Activated CD4-positive, alpha-beta T cell treated with anti-CD3 and anti-CD28 coated beads for 48 hours (primary cell): ENCODE measurements at regions not wholly inside any gene's neighbourhood (a gene's known extent, or its start where the extent isn't known, plus 50 kb on each side); places are given as distances from the start of the nearest gene placed in this dataset.
"Not testable (repeated sequence)": the region's sequence is repeated elsewhere in the genome, so short reads cannot be mapped to it uniquely, and the experiment has no call there.

Experiments
- DNase-seq: peaks from one replicate; pipeline ENCODE4 v3.0.0-alpha.2; 2020

DNA sequence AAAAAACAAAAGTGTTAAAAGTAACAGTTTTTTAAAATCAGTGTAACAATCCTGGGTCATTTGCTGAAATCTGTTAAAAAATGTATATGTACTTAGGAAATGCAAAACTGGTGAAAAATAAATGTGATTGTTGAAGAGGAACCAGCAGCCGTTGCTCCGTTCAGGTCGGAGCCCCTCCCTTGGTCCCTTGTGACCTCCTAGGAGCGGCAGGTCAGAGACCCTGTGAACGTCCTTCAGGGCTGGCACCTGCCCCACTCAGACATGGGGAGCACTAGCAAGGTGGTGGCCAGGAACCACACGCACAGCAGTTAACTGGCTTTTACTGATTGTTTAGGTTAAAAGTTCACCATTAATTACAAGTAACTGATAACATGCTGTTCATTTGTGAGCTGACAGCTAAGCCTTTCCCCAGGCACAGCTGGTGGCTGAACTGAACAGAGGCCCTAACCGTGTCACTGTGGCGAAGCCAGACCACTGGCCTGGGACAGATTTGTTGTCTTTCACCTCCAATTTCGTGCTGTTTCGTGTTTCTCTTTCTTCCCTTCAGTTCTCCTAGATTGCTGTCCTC, 159.2 kb upstream of the ALKAL2 start:
- DNase-seq: no peak

DNA sequence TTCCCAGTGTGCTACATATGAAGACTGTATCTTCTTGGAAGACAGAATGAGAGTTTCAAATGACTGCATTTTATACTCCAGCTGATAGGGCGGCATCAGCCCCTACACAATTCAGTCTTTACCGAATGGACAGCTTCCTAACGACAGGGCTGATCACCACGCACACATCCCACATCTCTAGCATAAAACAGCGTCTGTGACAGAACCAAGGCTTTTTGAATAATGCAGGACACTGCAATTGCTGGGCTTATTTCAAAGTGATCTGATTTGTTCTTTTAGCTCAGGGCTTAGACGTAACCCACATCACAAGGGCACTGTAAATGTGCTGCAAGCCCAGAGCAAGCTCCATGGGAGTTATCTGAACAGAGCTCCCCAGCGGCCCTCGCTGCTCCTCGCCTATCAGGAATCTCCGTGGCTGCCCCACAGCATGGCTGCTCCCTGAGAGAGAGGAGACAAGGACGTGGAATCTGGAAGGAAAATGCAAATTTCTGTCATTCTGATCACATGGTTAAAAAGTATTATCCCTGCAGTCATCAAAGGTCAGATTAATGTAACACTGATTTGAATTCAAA, 158.5 kb upstream of the ALKAL2 start:
- DNase-seq: no peak

- no peak for DNase-seq
Measured at GRCh38 chr2:445896-446295, 158.0 kb upstream of the ALKAL2 start.

DNA sequence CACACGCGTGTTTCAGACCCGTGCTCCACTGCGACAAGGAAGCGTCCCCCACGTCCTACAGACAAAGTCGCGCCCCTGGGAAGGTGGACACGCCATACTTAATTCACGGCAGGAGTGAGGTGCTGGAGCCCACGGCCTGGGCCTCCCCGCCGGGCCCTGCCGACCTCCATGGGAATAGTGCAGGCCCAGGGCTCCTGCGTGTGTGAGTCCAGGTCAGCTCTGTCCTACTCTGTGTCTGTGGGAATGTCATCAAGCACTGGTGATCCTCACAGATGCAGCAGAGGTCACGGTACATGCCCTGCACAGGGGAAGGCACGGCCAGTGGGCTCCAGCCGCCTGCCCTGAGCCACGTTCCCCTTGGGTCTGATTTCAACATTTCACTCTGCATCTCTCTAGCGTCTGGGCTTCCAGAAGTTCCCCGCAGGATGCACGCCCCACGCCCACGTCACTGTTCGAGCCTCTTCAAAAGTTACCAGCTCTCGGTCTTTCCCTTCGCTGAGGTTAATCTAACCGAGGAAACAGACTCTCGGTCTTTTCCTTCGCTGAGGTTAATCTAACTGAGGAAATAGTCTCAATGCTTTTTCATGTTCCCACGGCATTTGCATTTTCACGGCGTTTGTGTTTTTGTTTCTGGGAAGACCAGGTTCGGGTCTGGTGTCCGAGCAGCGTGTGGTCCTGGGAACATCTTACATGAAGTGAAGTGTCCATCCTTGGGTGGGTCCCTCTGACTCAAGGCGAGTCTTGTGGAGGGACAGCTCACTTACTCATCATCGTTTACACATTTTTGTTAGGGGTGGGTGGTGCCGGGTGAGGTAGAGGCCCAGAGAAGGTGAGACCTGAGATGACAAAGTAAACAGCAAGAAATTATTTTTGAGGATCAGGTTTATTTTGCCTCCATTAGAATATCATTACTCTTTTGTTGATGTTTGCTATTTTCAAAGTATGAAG, 157.3 kb upstream of the ALKAL2 start:
- DNase-seq: no peak

GRCh38 chr2:443741-444140, 155.8 kb upstream of the ALKAL2 start:
- no peak for DNase-seq

DNA sequence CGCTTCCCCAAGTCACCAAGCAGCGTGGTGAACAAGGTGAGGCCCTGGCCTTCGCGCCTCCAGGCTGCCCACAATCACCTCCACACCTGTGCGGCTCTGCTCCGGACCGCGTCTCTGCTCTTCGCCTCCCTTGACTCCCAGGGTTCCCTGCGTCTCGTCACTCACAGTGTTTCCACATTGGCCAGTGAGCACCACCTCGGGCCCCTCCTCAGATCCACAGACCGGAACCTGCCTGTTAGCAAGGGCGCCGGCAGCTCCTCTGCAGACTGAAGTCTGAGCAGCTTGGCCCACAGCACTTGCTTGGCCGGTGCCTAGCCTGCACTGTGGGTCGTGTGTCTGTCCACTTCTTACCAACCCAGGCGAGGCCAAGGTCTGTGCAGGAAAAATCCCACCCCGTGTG, 155.3 kb upstream of the ALKAL2 start:
- no peak for DNase-seq

- DNase-seq: no peak
Measured at GRCh38 chr2:441258-442022, 153.5 kb upstream of the ALKAL2 start.

- DNase-seq: no peak
Measured at GRCh38 chr2:440403-440740, 152.5 kb upstream of the ALKAL2 start.

DNA sequence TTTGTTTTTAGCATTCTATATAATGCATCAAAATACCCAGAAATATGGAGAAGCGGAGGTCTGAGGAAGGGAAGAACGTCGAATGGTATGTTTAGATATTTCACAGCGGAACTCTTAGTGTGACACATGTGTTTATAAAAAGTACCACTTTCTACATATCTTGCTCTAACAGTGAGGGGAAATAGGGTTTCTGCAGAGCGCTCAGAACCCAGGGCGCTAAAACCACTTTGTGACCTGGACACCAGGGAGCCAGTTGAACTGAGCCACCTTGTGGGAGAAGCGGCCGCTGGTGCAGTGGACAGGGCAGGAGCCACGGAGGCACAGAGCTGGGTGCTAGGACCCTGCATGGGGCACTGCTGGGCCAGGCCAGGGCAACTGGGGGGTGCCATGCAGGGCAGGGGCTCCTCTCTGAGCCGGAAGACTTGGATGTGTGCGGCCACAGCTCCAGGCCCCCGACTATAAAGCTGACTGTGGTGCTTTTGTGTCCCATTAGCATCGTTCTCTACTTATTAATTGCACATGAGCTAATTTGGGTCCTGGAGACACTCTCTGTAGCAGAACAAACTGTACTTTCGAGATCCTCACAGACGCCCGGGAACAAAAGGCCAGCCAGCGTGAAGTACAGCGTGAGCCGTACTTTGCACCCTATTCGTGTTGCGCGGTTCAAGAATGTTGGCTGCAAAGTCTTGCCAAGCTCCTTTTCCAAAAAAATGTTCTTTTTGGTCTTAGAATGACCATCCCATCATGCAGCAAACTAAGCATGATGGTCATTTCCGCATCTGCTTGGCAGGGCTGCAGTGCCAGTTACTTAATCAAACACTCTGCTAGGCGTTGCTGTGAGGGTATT, 151.9 kb upstream of the ALKAL2 start:
- no peak for DNase-seq

GRCh38 chr2:439077-439476, 151.2 kb upstream of the ALKAL2 start:
- DNase-seq: no peak

DNA sequence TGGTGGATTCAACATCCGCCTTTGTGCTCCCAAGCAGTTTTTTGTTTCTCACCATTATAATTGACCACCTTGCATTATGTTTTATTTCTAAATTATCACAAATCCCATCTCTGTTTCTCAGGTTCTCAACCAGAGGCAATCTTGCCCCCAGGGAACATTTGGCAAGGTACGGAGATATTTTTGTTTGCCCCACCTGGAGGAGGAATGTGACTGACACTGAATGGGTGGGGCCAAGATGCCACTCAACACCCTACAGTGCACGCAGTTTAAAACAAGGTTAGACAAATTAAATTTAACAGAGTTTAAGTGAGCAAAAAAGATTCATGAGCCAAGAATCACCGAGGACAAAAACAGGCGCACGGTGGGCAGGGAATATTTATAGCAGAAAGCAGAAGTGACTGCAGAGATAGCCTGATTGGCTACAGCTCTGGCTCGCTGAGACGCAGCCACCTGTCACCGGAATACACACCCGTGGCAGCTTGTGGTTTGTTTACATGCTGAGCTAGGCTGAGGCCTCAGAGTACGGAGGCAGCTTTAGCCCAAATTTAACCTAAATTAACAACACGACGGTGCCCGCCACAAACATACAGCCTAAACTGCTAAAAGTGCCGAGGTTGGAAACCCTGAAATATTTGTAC, 150.0 kb upstream of the ALKAL2 start:
- DNase-seq: peak; percentile 56

DNA sequence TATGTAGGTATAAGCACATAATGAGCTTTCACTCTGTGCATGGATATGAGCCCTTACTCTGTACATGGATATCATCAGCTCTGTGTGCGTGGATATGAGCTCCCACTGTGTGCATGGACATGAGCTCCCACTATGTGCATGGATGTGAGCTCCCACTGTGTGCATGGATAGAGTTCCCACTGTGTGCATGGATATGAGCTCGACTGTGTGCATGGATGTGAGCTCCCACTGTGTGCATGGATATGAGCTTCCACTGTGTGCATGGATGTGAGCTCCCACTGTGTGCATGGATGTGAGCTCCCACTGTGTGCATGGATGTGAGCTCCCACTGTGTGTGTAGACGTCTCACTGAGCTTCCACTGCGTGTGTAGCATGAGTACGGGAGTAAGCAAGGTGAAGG, 149.3 kb upstream of the ALKAL2 start:
- DNase-seq: no peak

- no peak for DNase-seq
Measured at GRCh38 chr2:436205-436604, 148.3 kb upstream of the ALKAL2 start.

- DNase-seq: no peak
Measured at GRCh38 chr2:434625-435024, 146.7 kb upstream of the ALKAL2 start.

DNA sequence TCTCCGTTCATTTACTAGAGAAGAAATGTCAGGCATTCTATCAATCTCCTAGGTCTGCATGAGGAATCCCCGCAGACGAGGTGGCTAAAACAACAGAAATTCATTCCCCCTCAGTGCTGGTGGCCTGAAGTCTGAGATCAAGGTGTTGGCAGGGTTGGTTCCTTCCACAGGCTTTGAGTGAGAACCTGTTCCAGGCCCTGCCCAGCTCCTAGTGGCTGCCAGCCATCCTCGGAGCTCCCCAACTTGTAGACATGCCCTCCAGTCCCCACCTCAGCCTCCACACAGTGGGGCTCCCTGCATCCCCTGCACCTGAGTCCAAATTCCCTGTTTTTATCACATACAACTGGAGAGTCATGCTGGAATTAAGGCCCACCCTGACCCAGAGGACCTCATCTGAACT, 145.3 kb upstream of the ALKAL2 start:
- no peak for DNase-seq

- DNase-seq: no peak
Measured at GRCh38 chr2:430291-431040, 142.6 kb upstream of the ALKAL2 start.

DNA sequence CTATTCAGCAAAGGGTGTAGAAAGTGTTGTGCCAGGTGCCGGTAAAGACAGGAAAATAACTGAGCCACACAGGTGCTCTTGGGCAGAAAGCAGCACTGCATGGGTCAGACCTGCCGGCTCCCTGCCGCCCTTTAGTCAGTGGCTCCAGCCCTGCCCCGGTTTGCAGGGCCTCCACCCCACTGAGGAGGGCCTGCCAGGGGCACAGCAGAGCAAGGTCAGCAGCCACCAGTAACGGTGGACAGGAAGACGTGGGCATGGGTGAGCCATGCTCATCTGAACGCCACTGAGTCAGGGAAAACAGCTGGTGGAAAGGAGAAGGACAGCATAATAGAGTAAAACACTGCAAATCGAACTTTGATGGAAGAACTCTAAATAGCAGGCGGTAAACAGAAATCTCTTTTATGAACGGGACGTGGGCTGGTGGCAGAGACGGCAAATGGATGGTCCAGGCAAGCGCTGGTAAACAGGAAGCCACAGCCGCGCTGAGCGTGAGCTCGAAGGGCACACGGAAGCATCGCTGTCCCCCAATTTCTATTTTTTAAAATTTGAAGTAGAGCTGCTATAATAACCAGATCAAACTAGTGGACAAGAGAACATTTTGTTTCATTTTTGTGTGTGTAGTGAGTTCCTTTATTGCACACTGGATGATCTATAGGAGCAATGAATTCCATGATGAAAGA, 141.8 kb upstream of the ALKAL2 start:
- peak; percentile 31 for DNase-seq

DNA sequence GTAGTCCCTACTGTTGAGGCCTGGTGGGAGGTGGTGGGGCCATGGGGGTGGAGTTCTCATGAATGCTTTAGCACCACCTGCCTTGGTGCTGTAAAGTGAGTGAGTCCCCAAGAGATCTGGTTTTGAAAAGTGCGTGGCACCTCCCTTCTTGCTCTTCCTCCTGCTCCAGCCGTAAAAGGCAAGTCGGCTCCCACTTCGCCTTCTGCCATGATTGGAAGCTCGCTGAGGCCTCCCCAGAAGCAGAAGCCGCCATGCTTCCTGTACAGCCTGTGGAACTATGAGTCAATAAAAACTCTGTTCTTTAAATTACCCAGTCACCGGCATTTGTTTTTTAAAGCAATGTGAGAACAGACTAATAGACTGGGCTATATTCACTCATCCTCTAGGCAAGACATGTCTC, 141.3 kb upstream of the ALKAL2 start:
- DNase-seq: no peak

GRCh38 chr2:428591-428990, 140.7 kb upstream of the ALKAL2 start:
- no peak for DNase-seq

DNA sequence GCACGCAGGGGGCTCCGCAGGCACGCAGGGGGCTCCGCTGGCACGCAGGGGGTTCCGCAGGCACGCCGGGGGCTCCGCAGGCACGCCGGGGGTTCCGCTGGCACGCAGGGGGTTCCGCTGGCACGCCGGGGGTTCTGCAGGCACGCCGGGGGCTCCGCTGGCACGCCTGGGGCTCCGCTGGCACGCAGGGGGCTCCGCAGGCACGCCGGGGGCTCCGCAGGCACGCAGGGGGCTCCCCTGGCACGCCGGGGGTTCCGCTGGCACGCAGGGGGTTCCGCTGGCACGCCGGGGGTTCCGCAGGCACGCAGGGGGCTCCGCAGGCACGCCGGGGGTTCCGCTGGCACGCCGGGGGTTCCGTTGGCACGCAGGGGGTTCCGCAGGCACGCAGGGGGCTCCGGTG, 138.8 kb upstream of the ALKAL2 start:
- not testable (repeated sequence) for DNase-seq

DNA sequence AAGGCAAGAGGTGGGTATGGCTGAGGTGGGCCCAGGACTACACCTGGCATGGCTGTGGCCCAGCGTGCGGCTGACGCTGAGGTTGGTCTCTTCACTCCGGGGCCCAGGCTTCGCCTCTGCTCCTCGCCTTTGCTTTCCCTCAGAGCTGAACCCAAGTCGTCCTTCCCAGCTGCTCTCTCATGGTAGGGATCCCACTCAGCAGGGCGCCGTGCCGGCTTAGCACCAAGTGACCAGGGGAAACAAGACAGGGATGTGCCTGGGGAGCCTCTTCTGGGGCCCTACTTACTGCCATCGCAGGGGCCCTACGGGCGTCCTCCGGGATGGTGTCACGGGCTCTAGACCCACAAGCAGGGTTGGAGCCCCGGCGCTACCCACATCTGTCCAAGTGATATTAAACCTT, 138.1 kb upstream of the ALKAL2 start:
- no peak for DNase-seq
